ENCODE measurements at regions not wholly inside any gene's neighbourhood (a gene's known extent, or its start where the extent isn't known, plus 50 kb on each side); places are given as distances from the start of the nearest gene placed in this dataset.

DNA sequence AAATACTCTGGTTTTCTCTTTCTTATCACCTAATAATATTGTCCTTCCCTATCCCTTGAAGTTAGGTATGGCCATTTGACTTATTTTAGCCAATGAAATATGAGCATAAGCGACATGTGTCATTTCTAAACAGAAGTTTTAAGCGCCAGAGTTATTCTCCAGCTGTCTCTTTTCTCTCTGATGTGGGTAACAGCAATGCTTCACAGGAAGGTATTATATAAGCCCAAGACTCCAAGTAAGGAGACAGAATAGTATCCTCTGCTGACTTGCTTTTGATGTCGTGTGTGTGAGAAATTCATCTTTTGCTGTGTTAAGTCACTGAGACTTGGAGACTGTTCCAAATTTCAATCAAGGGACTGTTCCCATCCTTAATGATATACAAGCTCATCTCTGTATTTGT is 224.6 kb upstream of the NECTIN3 start:
- H4K8ac ChIP-seq (replicated peaks; ENCODE audit: insufficient read length, low read depth, low read length): no peak overlapping the region
- H3K27me3 Mint-ChIP-seq (ENCODE audit: low read depth): no peaks in the 10 kb centered on the region
- no peak overlapping the region for H2AFZ ChIP-seq (ENCODE audit: low read length)
- no peak overlapping the region for H4K91ac ChIP-seq (ENCODE audit: insufficient read length, low read depth, low read length)
- no peaks in the 10 kb centered on the region for H3K4me1 ChIP-seq (ENCODE audit: insufficient read depth, low read length)
- no peak for DNase-seq
- H2BK20ac ChIP-seq (ENCODE audit: low read depth, low read length, poor library complexity, severe bottlenecking): no peak overlapping the region
- H3K23ac ChIP-seq (ENCODE audit: insufficient read length, low read depth, low read length): no peak overlapping the region
- no peak overlapping the region for H2BK12ac ChIP-seq (ENCODE audit: insufficient read length, low read depth, low read length)
- no peaks in the 10 kb centered on the region for H3K9me3 ChIP-seq (ENCODE audit: control insufficient read depth, low read depth, low read length)
- H3K27me3 ChIP-seq (ENCODE audit: insufficient read depth, low read length): no peaks in the 10 kb centered on the region
- H3K4me2 ChIP-seq (ENCODE audit: insufficient read depth, insufficient read length, low read length): no peak overlapping the region
- no peak overlapping the region for H3K14ac ChIP-seq (ENCODE audit: insufficient read depth, low read length)
- no CpG with 5 or more reads among the region's 3 CpGs for WGBS (ENCODE audit: extremely low coverage, insufficient read length, low lambda C conversion rate)
- H3K18ac ChIP-seq (ENCODE audit: insufficient read length, low read depth, low read length): no peak overlapping the region
- no peak overlapping the region for H3K9ac ChIP-seq (ENCODE audit: extremely low read depth, insufficient read length, low read length)
- H2BK5ac ChIP-seq (ENCODE audit: insufficient read length, low read length): no peak overlapping the region
- peaks cover 9 to 19% of the 10 kb centered on the region in 2 experiments for H3K9me3 Mint-ChIP-seq
- peaks cover 7 to 21% (median 11%) of the 10 kb centered on the region in 3 experiments; a peak in 6 of 7 replicates for H3K36me3 Mint-ChIP-seq (ENCODE audit: insufficient read depth in 1 of 3, low read depth in 3 of 3)
- H3K4me1 Mint-ChIP-seq: no peaks in the 10 kb centered on the region
- H3K56ac ChIP-seq (ENCODE audit: insufficient read length, low read depth, low read length): no peak overlapping the region
- no peak overlapping the region for H2BK15ac ChIP-seq (ENCODE audit: low read depth, low read length)
- no peak overlapping the region for H3K27ac Mint-ChIP-seq
- no peaks in the 10 kb centered on the region for H3K79me2 ChIP-seq (ENCODE audit: insufficient read depth, low read length)
- no peaks in the 10 kb centered on the region for H3K23me2 ChIP-seq (ENCODE audit: insufficient read length, low read depth, low read length, poor library complexity, severe bottlenecking)
- no peak overlapping the region for H3K4ac ChIP-seq (ENCODE audit: low read depth, low read length)
- no peak overlapping the region for H3T11ph ChIP-seq (ENCODE audit: low read length)
- TF ChIP-seq, protein P1, sequence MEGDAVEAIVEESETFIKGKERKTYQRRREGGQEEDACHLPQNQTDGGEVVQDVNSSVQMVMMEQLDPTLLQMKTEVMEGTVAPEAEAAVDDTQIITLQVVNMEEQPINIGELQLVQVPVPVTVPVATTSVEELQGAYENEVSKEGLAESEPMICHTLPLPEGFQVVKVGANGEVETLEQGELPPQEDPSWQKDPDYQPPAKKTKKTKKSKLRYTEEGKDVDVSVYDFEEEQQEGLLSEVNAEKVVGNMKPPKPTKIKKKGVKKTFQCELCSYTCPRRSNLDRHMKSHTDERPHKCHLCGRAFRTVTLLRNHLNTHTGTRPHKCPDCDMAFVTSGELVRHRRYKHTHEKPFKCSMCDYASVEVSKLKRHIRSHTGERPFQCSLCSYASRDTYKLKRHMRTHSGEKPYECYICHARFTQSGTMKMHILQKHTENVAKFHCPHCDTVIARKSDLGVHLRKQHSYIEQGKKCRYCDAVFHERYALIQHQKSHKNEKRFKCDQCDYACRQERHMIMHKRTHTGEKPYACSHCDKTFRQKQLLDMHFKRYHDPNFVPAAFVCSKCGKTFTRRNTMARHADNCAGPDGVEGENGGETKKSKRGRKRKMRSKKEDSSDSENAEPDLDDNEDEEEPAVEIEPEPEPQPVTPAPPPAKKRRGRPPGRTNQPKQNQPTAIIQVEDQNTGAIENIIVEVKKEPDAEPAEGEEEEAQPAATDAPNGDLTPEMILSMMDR (conservative IDR thresholded peaks at IDR 0.05): no peak
- H3K27ac ChIP-seq (ENCODE audit: insufficient read length, low read depth, low read length): no peak overlapping the region
- H3K4me3 Mint-ChIP-seq: no peak overlapping the region
- no peak overlapping the region for H2BK120ac ChIP-seq (ENCODE audit: low read depth, low read length, poor library complexity, severe bottlenecking)
- no peak overlapping the region for H4K5ac ChIP-seq (ENCODE audit: insufficient read length, low read depth, low read length)
- H2AK5ac ChIP-seq (ENCODE audit: insufficient read length, low read length): no peak overlapping the region
- H3K79me1 ChIP-seq (ENCODE audit: insufficient read depth, low read depth, low read length, poor library complexity, severe bottlenecking): no peaks in the 10 kb centered on the region
- H4K20me1 ChIP-seq (ENCODE audit: control insufficient read depth, insufficient read depth, insufficient read length): no peaks in the 10 kb centered on the region

All from H9 (cell line).